ENCODE measurements at regions not wholly inside any gene's neighbourhood (a gene's known extent, or its start where the extent isn't known, plus 50 kb on each side); places are given as distances from the start of the nearest gene placed in this dataset.
"Not testable (repeated sequence)": the region's sequence is repeated elsewhere in the genome, so short reads cannot be mapped to it uniquely, and the experiment has no call there.

DNA sequence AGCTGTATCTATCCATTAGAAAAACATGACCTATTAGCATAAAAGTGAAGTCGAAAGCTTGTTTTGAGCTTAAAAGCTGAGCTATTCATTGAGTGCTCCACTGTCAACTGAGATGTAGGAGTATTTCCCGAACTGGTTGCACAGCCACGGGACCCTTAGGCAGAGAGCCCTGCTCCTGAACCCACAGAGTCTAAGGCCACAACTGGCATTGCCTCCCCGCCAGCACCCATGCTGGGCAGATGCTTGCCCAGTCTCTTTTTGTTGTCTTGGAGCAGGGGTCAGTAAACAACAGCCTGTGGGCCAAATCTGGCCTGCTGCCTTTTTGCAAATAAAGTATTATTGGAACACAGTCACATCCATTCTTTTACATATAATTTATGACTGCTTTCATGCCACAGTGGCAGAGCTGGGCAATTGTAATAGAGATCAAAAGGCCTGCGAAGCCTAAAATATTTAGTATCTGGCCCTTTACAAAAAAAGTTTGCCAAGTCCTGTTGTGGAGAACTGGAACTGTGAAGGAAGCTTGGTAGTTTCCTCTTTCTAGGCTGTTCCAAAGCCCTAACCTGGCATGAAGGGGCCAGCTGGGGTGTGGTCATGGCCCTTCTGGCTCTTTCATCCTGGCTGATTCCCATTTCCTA is 58.4 kb upstream of the WAPL start:
- no peak for DNase-seq (ENCODE audit: low read depth)

DNA sequence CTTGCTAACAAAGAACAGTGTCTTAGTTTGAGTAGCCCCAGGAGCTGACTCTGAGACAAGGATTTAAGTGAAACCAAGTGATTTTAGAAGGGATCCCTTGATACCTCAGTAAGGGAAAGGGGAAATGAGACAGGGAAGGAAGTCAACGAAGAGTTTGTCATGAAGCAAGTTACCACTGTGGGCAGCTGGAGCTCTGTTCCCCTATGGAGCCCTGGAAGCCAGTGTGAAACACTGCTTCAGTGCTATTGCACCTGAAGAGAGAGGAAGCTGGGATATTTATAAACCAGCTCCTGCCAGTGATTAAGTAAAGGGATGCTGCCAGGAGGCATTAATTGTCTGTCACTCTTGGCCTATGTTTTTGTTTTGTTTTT is 58.9 kb upstream of the WAPL start:
- DNase-seq (ENCODE audit: low read depth): no peak

DNA sequence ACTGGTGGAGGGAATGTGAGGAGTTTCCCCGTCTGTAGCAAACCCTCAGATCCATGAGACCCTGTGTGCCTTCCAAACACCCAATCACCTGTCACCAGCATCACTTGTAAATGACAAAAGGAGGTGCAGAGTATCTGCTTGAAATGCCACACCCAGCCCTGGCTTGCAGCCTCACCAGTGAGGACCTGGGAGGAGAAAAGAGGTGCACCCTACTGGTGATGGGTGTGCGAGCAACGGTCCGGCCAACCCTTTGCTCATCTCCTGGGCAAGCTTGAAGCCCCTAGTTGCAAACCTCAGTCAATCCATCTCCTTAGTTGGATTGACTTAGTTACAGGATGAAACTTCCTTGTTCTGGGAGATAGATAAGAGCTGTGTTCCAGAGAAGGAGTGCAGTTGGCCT is 62.4 kb upstream of the WAPL start:
- no peak for DNase-seq (ENCODE audit: low read depth)

DNA sequence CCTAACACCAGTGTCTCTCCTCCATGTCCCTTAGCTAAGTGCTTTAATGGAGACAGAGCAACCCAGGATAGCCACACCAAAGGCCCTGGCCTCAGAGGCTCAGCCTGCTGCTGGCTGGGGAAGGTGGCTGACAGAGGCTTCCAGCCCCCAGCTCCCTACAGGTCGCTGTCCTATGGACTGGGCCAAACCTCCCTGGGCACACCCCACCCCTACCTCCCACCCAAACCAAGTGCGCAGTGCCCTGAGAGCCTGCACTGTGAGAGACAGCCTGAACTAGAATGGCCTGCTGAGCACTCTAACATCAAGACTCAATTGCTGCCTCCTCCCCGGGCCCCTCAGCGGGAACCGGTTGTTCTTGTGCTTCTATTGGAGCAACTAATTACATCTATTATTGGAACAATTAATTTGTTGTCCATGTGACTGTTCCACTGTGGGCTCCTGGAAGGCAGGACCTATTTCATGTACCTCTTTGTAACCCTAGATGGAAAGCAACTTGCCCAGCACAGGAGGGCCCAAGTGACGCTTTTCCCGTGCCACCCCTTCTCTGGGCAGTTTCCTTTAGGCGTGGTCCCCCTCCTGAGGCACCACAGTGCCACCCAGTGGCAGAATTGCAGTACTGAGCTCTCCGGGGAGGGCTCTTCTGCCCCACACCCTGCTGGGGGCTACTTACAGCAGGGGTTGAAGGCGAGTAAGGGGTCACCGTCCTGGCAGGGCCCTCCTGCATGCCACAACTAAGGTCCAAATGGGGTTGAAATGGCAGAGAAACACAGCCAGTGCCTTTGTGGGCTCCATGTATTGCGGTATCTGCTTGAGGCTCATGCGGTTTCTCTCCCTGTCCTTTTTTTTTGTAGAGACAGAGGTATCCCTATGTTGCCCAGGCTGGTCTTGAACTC is 63.7 kb upstream of the WAPL start:
- DNase-seq (ENCODE audit: low read depth): peak; percentile 23

DNA sequence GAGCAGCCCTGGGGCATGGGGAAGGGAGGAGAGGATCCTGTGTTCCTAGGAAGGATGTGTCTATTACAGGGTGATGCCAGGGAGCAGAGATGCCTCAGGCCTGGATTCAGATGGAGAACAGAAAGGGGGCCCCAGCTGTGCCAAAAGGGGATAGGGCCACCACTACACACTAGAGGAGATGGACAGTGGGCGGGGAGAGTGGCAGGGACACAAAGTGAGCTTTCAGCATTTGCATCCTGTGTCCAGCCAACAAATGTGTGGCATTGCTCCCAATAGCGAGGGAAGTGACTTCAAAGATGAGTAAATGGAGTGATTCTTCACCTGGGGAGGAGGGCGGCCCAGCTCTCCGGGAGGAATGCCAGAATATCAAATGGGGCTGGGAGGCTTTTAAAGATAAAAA is 64.9 kb upstream of the WAPL start:
- DNase-seq (ENCODE audit: low read depth): no peak

DNA sequence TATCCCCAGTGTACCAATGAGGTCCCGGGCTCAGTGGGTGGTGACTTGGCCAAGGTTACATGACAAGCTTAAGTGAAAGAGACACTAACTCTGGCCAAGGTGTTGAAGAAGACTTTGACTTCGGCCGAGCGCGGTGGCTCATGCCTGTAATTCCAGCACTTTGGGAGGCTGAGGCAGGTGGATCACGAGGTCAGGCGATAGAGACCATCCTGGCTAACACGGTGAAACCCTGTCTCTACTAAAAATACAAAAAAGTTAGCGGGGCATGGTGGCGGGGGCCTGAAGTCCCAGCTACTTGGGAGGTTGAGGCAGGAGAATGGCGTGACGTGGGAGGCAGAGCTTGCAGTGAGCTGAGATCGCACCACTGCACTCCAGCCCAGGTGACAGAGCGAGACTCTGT is 65.6 kb upstream of the OPN4 start:
- not testable (repeated sequence) for DNase-seq (ENCODE audit: low read depth)

DNA sequence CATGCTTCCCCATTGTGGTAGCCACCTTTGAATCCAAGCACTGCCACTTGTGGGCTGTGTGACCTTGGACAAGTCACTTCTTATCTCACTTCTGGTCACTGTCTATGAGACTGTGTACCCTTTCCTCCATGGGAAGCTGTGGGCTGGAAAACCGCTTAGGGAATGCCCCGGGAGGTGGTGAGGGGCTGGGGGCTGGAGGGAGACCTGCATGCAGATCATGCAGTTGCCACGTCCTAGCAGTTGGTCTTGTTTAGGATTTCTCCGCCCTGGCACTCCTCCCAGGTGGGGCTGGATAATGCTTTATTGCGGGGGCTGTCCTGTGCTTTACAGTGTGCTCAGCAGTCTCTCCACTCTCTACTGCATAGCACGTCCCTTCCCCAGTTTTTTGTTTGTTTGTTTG is 62.9 kb upstream of the OPN4 start:
- no peak for DNase-seq (ENCODE audit: low read depth)

DNA sequence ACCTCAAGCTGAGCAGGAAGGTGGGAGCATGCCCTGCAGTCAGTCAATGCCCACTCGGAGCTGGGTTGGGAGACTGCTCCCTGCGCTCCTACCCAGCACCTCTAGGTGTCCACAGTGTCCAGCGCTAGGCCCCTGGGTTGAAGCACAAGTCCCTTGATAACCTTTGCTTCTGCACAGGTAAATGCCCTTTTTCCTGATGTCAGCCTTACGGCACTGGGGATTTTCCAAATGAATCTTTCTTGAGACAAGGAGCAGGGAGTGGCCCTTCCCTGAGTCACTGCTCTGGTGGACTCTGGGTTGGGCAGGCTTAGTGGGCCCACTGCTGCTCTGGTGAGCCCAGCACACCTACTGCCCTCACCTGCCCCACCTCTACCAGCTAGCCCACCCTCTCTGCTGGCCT is 61.9 kb upstream of the OPN4 start:
- DNase-seq (ENCODE audit: low read depth): no peak

DNA sequence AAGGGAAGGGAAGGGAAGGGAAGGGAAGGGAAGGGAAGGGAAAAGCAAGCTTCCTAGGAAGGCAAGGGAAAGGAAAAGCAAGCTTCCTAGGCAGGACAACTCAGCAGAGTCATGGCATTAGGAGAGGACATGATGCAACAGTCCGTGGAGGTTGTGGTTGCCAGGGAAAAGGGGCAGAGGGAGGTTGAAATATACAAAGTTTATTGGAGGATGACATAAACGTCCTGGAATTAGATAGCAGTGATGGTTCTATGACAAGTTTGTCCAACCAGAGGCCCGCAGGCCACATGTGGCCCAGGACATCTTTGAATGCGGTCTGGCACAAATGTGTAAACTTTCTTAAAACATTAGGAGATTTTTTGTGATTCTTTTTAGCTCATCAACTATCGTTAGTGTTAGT is 59.8 kb upstream of the OPN4 start:
- peak; percentile 51 for DNase-seq (ENCODE audit: low read depth)

DNA sequence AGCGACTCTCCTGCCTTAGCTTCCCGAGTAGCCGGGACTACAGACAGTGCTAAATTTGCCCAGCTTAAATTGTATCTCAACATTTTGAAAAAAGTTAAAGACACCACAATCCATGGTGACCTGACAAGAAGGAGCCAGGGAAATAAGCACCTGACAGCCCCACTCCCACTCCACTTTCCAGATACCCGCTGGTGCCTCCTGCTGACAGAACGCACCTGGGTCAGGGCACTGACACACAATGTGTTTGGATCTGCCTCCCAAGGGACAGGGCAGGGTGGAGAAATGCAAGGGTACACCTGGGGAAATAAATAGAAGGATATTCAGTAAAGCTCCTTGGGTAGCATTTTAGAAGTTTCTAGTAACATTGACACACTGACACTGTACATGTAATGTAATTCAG is 58.9 kb upstream of the OPN4 start:
- no peak for DNase-seq (ENCODE audit: low read depth)

DNA sequence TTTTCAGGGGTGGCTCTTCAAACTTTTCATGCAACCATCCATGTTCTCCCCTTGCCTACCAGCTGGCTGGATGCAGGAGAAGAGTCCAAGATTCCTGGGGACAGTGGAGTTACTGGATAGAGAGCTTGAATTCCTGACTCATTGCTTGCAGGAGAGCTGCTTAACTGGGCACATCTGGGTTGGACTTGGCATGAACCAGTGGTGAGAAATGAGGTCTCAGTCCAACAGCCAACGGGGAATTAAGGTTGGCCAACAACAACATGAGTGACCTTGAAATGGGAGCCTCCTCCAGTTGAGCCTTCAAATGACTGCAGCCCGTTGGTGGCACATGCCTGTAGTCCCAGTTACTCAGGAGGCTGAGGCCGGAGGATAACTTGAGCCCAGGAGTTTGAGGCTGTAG is 58.1 kb upstream of the OPN4 start:
- DNase-seq (ENCODE audit: low read depth): no peak

DNA sequence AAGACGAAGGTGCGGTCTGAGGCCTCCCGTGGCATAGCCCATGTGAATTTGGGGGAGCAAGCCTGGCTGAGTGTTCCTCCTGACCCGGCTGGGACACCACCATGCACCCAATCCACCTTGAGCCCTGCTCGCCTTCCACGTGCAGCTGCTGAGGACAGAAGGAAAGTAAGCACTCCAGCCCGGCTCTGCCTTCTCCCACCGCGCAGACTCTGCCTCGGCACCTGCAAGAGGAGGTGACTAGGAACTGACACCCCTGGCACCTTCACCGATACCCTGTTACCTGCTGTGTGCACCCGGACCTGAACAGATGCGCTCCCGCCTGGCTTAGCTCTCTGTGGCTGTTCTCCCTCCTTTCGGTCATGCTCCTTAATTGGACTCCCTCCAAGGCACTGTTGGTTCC is 57.0 kb upstream of the OPN4 start:
- no peak for DNase-seq (ENCODE audit: low read depth)

DNA sequence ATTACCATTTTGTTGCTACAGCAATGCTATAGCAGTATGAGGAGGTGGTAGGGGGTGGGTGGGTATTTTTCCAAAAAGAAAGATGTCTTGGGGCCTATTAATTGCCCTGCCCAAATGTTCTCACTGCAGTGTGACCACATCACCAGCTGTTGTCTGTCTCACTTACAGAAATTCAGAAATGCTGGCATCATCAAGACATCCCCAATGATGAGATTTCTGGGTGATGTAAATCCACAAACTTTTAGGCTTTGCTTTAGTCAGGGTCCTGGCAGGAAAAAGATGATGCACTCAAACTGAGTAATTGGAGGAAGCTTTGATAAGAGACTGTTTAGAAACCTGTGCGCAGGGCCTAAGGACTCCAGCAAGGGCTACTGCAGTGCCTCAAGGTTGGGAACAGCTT is 56.2 kb upstream of the OPN4 start:
- DNase-seq (ENCODE audit: low read depth): no peak

DNA sequence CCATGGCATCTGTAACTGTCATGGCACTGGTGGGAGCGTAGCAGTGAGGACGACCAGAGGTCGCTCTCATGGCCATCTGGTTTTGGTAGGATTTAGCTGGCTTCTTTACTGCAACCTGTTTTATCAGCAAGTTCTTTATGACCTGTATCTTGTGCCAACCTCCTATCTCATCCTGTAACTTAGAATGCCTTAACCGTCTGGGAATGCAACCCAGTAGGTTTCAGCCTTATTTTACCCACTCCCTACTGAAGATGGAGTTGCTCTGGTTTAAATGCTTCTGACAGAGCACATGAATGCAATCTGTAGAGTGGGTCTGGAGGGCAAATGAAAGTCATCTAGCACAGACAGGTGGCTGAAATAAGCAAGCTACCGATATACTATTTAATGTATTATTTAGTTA is 55.3 kb upstream of the OPN4 start:
- no peak for DNase-seq (ENCODE audit: low read depth)

DNA sequence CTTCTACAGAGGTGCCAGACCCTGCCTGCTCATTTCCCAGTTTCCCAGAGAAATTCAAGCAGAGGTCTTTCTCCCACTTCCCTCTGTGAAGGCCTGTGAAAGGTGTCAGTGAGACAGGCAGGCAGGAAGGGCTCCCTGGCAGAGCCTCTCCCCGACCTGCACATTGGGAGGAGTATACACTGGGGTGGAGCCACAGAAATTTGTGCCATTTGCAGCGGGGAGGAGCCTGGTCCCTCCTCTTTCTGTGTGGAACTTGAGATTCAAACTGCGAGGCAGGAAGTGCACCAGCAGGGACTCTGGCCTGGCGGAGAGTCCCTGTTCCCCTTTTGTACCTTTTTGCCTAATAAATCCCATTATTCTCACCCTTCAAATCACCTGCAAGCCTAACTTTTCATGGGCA is 54.6 kb upstream of the OPN4 start:
- no peak for DNase-seq (ENCODE audit: low read depth)

DNA sequence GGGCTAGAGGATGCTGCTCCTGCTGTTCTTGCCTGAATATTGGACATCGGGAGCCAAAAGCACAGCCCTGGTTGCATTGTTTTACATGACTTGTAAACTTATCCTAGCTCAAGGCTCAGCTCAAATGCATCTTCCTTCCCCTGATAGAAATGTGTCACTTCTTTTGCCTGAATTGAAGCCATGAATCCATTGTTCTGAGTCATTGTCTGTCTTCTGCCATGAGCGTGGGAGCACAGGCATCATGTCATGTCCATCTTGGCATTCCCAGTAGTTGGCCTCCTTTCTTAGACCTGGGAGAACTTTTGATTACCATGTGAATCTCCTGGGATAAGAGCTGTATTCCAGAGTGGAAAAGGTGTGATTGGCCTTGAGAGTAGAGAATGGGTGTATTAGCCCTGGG is 54.1 kb upstream of the OPN4 start:
- DNase-seq (ENCODE audit: low read depth): no peak

DNA sequence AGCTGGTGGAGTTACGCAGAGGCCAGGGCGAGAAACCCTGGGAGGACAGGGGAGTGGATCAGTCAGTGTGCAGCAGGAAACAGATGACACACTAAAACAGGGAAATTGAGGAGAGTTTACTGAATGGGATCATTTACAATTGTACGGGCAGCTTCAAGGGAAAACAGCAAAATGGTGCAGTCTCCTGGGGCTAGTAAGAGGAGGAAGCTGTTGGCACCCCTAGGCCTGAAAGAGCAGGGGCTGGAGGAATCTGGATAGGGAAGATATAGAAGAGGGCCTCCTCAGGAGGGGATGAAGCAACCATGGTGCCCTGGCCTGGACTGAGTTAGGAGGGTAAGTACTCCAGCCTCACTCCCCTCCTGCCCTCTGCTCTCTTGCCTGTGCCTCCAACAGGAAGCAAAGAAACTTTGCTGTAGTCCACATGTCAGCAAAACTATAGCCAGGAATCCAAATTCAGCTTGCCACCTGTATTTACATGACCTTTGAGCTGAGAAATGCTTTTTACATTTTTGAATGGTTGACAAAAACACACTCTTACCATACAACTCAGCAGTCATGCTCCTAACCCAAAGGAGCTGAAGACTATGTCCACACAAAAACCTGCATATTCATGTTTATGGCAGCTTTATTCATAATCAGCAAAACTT is 52.3 kb upstream of the OPN4 start:
- no peak for DNase-seq (ENCODE audit: low read depth)

DNA sequence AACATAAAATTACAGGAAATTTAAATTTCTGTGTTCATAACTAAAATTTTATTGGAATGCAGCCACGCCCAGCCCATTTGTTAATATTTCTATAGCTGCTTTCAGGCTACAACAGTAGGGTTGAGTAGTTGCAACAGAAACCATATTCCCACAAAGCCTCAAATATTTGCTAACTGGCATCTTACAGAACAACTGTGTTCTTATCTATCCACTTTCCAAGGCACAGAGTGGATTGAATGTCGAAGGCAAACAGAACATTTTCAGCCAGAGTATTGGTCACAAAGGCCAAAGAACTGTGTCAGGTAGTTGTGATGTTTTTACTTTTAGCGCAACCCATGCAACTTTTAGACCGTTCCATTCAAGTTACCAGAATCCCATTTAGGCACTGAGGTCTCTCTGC is 51.1 kb upstream of the OPN4 start:
- DNase-seq (ENCODE audit: low read depth): no peak
